Type B pancreatic cell (in vitro differentiated cells): ENCODE measurements at regions not wholly inside any gene's neighbourhood (a gene's known extent, or its start where the extent isn't known, plus 50 kb on each side); places are given as distances from the start of the nearest gene placed in this dataset.

Source experiments
- DNase-seq: peaks from one replicate; pipeline ENCODE4 v3.0.0; 2021; ENCODE audit warnings: mixed read lengths; ENCODE audit not compliant: unreplicated experiment; ENCODE audit errors: extremely low spot score
- H3K27ac Mint-ChIP-seq: 2 replicates; pipeline ENCODE4 v1.8.0; 2021; ENCODE audit warnings: mild to moderate bottlenecking, mixed read lengths
- H3K27me3 Mint-ChIP-seq: 2 replicates; pipeline ENCODE4 v1.8.0; 2021; ENCODE audit warnings: mixed read lengths
- H3K36me3 Mint-ChIP-seq: 2 replicates; pipeline ENCODE4 v1.8.0; 2021; ENCODE audit warnings: mixed read lengths
- H3K4me1 Mint-ChIP-seq: one replicate; pipeline ENCODE4 v1.8.0; 2021; ENCODE audit warnings: mixed read lengths; ENCODE audit not compliant: unreplicated experiment
- H3K4me3 Mint-ChIP-seq: 2 replicates; pipeline ENCODE4 v1.8.0; 2021; ENCODE audit warnings: mild to moderate bottlenecking, mixed read lengths
- H3K9me3 Mint-ChIP-seq: 2 replicates; pipeline ENCODE4 v1.8.0; 2021; ENCODE audit warnings: mixed read lengths
- CTCF ChIP-seq: fragments of 200-600 bp; sonication (generic); conservative IDR thresholded peaks from 2 replicates; pipeline ENCODE4 v1.5.0; 2021; ENCODE audit warnings: antibody characterized with exemption, mild to moderate bottlenecking

- H3K4me3 Mint-ChIP-seq = no peak overlapping the region
- H3K4me1 Mint-ChIP-seq = peaks cover 3% of the 10 kb centered on the region
- H3K9me3 Mint-ChIP-seq = no peaks in the 10 kb centered on the region
- no peak overlapping the region for H3K27ac Mint-ChIP-seq
- no peak for DNase-seq
- peaks cover 3% of the 10 kb centered on the region for H3K27me3 Mint-ChIP-seq
- no peak for TF ChIP-seq CTCF
- H3K36me3 Mint-ChIP-seq = no peaks in the 10 kb centered on the region
Observed at GRCh38 chr1:98467122-98467521, 194.4 kb upstream of the SNX7 start.

- no peak for TF ChIP-seq CTCF
- H3K27ac Mint-ChIP-seq = no peak overlapping the region
- no peak for DNase-seq
- no peaks in the 10 kb centered on the region for H3K9me3 Mint-ChIP-seq
- H3K4me1 Mint-ChIP-seq = peaks cover 22% of the 10 kb centered on the region
- H3K4me3 Mint-ChIP-seq = no peak overlapping the region
- H3K27me3 Mint-ChIP-seq = peaks cover 11% of the 10 kb centered on the region
- no peaks in the 10 kb centered on the region for H3K36me3 Mint-ChIP-seq
Observed at GRCh38 chr1:98461873-98462385, 199.6 kb upstream of the SNX7 start.

GRCh38 chr1:98460136-98460535 is 201.4 kb upstream of the SNX7 start:
- H3K9me3 Mint-ChIP-seq = no peaks in the 10 kb centered on the region
- DNase-seq = no peak
- TF ChIP-seq CTCF = no peak
- H3K27ac Mint-ChIP-seq = no peak overlapping the region
- no peaks in the 10 kb centered on the region for H3K36me3 Mint-ChIP-seq
- H3K4me3 Mint-ChIP-seq = no peak overlapping the region
- H3K4me1 Mint-ChIP-seq = peaks cover 22% of the 10 kb centered on the region
- H3K27me3 Mint-ChIP-seq = peaks cover 11% of the 10 kb centered on the region

GRCh38 chr1:98459486-98459870 is 202.0 kb upstream of the SNX7 start:
- Mint-ChIP-seq H3K4me1 (peaks cover 28% of the 10 kb centered on the region), H3K9me3 (no peaks in the 10 kb centered on the region), H3K27ac (no peak overlapping the region), H3K27me3 (peaks cover 11% of the 10 kb centered on the region), H3K4me3 (no peak overlapping the region), H3K36me3 (no peaks in the 10 kb centered on the region)
- DNase-seq = no peak
- TF ChIP-seq CTCF = no peak

- H3K4me1 Mint-ChIP-seq = peaks cover 29% of the 10 kb centered on the region
- DNase-seq = no peak
- no peaks in the 10 kb centered on the region for H3K36me3 Mint-ChIP-seq
- H3K27me3 Mint-ChIP-seq = peaks cover 11% of the 10 kb centered on the region
- H3K4me3 Mint-ChIP-seq = no peak overlapping the region
- no peak overlapping the region for H3K27ac Mint-ChIP-seq
- no peak for TF ChIP-seq CTCF
- no peaks in the 10 kb centered on the region for H3K9me3 Mint-ChIP-seq
Observed at GRCh38 chr1:98458511-98459485, 202.7 kb upstream of the SNX7 start.
